ENCODE measurements at regions not wholly inside any gene's neighbourhood (a gene's known extent, or its start where the extent isn't known, plus 50 kb on each side); places are given as distances from the start of the nearest gene placed in this dataset.

DNA sequence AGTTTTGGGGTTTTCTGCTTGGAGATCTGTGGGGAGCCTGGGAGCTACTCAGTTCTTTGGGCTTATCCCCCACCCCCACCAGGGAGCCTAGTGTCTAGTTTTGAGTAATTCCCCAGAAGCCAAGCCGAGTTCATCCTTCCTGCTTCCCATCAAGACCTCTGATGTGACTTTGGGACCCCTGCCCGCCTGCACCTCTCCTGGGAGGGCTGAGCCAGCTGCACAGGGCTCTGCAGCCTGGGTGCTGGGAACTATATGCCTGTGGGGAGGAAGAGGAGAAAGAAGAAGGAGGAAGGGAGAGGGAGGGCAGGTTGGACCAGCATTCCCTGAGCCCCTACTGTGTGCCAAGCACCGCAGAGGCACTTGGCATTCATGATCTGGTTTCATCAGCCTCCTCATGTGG is 178.9 kb downstream of the TMEM132E start:
- DNase-seq (ENCODE audit: low spot score) (no peak), ATAC-seq (no peak), FAIRE-seq (no peak)
- TF ChIP-seq ZNF557 (CRISPR knock-in tag; IDR thresholded peaks at IDR 0.05) (no peak), ZBTB21 (CRISPR knock-in tag; IDR thresholded peaks at IDR 0.05) (no peak), LCORL (IDR thresholded peaks at IDR 0.05) (no peak), LCORL (CRISPR knock-in tag; IDR thresholded peaks at IDR 0.05) (no peak), RNF2 (conservative IDR thresholded peaks at IDR 0.05; ENCODE audit: low read depth) (no peak), SP5 (CRISPR knock-in tag; IDR thresholded peaks at IDR 0.05; ENCODE audit: borderline replicate concordance, low read depth) (no peak), ZFP36 (IDR thresholded peaks at IDR 0.05; ENCODE audit: borderline replicate concordance, low read depth, low read length, partially characterized antibody) (no peak), ZKSCAN8 (CRISPR knock-in tag; IDR thresholded peaks at IDR 0.05; ENCODE audit: borderline replicate concordance) (no peak), SP1 (IDR thresholded peaks at IDR 0.05) (no peak), SP1 (CRISPR knock-in tag; IDR thresholded peaks at IDR 0.05) (no peak), PCBP2 (optimal IDR thresholded peaks at IDR 0.05; ENCODE audit: low read depth, low read length, poor library complexity, severe bottlenecking) (no peak), CENPX (CRISPR knock-in tag; IDR thresholded peaks at IDR 0.05) (no peak), SSRP1 (CRISPR knock-in tag; IDR thresholded peaks at IDR 0.05) (no peak), ATF7 (IDR thresholded peaks at IDR 0.05) (no peak), ATF7 (CRISPR knock-in tag; IDR thresholded peaks at IDR 0.05) (no peak)
- TF ChIP-seq, protein P1, sequence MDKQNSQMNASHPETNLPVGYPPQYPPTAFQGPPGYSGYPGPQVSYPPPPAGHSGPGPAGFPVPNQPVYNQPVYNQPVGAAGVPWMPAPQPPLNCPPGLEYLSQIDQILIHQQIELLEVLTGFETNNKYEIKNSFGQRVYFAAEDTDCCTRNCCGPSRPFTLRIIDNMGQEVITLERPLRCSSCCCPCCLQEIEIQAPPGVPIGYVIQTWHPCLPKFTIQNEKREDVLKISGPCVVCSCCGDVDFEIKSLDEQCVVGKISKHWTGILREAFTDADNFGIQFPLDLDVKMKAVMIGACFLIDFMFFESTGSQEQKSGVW (CRISPR knock-in tag; IDR thresholded peaks at IDR 0.05; ENCODE audit: borderline replicate concordance): no peak
- TF ChIP-seq, protein P2, sequence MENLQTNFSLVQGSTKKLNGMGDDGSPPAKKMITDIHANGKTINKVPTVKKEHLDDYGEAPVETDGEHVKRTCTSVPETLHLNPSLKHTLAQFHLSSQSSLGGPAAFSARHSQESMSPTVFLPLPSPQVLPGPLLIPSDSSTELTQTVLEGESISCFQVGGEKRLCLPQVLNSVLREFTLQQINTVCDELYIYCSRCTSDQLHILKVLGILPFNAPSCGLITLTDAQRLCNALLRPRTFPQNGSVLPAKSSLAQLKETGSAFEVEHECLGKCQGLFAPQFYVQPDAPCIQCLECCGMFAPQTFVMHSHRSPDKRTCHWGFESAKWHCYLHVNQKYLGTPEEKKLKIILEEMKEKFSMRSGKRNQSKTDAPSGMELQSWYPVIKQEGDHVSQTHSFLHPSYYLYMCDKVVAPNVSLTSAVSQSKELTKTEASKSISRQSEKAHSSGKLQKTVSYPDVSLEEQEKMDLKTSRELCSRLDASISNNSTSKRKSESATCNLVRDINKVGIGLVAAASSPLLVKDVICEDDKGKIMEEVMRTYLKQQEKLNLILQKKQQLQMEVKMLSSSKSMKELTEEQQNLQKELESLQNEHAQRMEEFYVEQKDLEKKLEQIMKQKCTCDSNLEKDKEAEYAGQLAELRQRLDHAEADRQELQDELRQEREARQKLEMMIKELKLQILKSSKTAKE (CRISPR knock-in tag; IDR thresholded peaks at IDR 0.05; ENCODE audit: borderline replicate concordance): no peak
- TF ChIP-seq, protein P3, sequence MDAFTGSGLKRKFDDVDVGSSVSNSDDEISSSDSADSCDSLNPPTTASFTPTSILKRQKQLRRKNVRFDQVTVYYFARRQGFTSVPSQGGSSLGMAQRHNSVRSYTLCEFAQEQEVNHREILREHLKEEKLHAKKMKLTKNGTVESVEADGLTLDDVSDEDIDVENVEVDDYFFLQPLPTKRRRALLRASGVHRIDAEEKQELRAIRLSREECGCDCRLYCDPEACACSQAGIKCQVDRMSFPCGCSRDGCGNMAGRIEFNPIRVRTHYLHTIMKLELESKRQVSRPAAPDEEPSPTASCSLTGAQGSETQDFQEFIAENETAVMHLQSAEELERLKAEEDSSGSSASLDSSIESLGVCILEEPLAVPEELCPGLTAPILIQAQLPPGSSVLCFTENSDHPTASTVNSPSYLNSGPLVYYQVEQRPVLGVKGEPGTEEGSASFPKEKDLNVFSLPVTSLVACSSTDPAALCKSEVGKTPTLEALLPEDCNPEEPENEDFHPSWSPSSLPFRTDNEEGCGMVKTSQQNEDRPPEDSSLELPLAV (CRISPR knock-in tag; conservative IDR thresholded peaks at IDR 0.05; ENCODE audit: low read depth): no peak
- Histone ChIP-seq H3K9ac (ENCODE audit: insufficient read depth, low read depth, low read length) (no peak overlapping the region), H3K4me1 (ENCODE audit: insufficient read depth, low read length) (no peaks in the 10 kb centered on the region), H3K79me2 (ENCODE audit: insufficient read depth, low read length) (no peaks in the 10 kb centered on the region), H2AFZ (ENCODE audit: low read length) (no peak overlapping the region), H4K20me1 (ENCODE audit: insufficient read depth, low read length) (no peaks in the 10 kb centered on the region), H3K4me2 (ENCODE audit: low read depth, low read length) (no peak overlapping the region), H3K27me3 (ENCODE audit: control insufficient read depth in 1 of 2, insufficient read depth in 2 of 2, low read length in 2 of 2) (no peaks in the 10 kb centered on the region; a peak in 1 of 5 replicates), H3K27ac (ENCODE audit: extremely low read length, insufficient read depth, low read length) (no peak overlapping the region), H3K36me3 (replicated peaks in 1 of 2; ENCODE audit: control insufficient read depth in 1 of 2, insufficient read depth in 2 of 2, low read length in 2 of 2) (no peaks in the 10 kb centered on the region), H3K4me3 (replicated peaks in 1 of 3; ENCODE audit: insufficient read depth in 1 of 3, low read depth in 2 of 3, low read length in 3 of 3) (no peak overlapping the region), H3K9me3 (ENCODE audit: low read length) (no peaks in the 10 kb centered on the region)
- POLR2A ChIA-PET: no interaction called here
- intact Hi-C loops (cut with micrococcal nuclease; ENCODE audit: unreplicated experiment) (no loop called here), in situ Hi-C loops (cut with HindIII; ENCODE audit: extremely low pct_ligation_motif_present, low pct_unique_long_range_greater_than_20kb) (no loop called here)
- BruUV-seq (replicated peaks): no TSS peak
- CTCF ChIA-PET (ENCODE audit: low intra/inter-chr PET ratio, low total read pairs): no interaction called here
- 6% methylated on average over 3 of the region's 3 CpGs for WGBS (ENCODE audit: low lambda C conversion rate)
